Activated T-helper 2 cell treated with anti-CD3 and anti-CD28 coated beads, Interferon-gamma antibody, Interleukin-2, Interleukin-4, amounts not matched to agents 10 μg/mL and 5 μg/mL and 100 μg/mL, durations not matched to agents 14 hours and 24 hours and 36 hours (primary cell): ENCODE measurements at regions not wholly inside any gene's neighbourhood (a gene's known extent, or its start where the extent isn't known, plus 50 kb on each side); places are given as distances from the start of the nearest gene placed in this dataset.

Experiments
- DNase-seq: peaks from one replicate; pipeline ENCODE4 v3.0.0; 2021; ENCODE audit warnings: low spot score
- H3K27ac Mint-ChIP-seq: one replicate; pipeline ENCODE4 v1.8.0; 2021; ENCODE audit warnings: mixed read lengths
- H3K27me3 Mint-ChIP-seq: one replicate; pipeline ENCODE4 v1.8.0; 2021; ENCODE audit warnings: low read depth, mixed read lengths
- H3K36me3 Mint-ChIP-seq: one replicate; pipeline ENCODE4 v1.8.0; 2021; ENCODE audit warnings: low read depth, mixed read lengths
- H3K4me1 Mint-ChIP-seq: one replicate; pipeline ENCODE4 v1.8.0; 2021; ENCODE audit warnings: low read depth, mixed read lengths
- H3K4me3 Mint-ChIP-seq: one replicate; pipeline ENCODE4 v1.8.0; 2021; ENCODE audit warnings: low read depth, mild to moderate bottlenecking, moderate library complexity, mixed read lengths
- H3K9me3 Mint-ChIP-seq: one replicate; pipeline ENCODE4 v1.8.0; 2021; ENCODE audit warnings: mixed read lengths
- intact Hi-C: fragments of 100-400 bp; cut with micrococcal nuclease; formaldehyde crosslinking; loops from one replicate; pipeline ENCODE4 v1.15.1; 2023

GRCh38 chr5:117812861-117813260, 1175.5 kb downstream of the DTWD2 start:
- Mint-ChIP-seq H3K36me3 (no peaks in the 10 kb centered on the region), H3K9me3 (peaks cover 17% of the 10 kb centered on the region), H3K27me3 (no peaks in the 10 kb centered on the region), H3K4me1 (no peaks in the 10 kb centered on the region), H3K4me3 (no peak overlapping the region), H3K27ac (no peak overlapping the region)
- intact Hi-C loops = no loop called here
- no peak for DNase-seq

GRCh38 chr5:117809251-117809650, 1179.1 kb downstream of the DTWD2 start:
- Mint-ChIP-seq H3K27me3 (no peaks in the 10 kb centered on the region), H3K4me1 (no peaks in the 10 kb centered on the region), H3K27ac (no peak overlapping the region), H3K4me3 (no peak overlapping the region), H3K36me3 (no peaks in the 10 kb centered on the region), H3K9me3 (peaks cover 17% of the 10 kb centered on the region)
- no peak for DNase-seq
- intact Hi-C loops = no loop called here

DNA sequence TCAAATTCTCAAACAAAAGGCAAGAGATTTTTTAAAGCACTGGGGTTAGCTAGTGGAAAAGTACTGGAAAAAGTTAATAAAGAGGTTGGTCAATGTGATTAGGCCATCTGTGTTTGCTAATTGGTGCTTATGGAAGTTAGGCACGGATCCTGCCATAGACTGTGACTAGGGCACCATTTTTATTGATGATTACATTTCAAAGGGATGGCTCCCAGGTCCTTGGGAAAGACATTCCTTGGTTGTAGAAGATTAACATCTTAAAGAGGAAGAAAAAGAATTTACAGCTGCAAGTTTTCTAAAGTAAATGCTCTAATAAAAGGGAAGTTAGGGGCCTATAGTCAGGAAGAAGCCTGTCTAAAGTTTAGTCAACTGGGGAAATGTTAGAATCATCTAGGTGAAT, 1183.3 kb downstream of the DTWD2 start:
- peaks cover 13% of the 10 kb centered on the region for H3K9me3 Mint-ChIP-seq
- no peak for DNase-seq
- H3K4me3 Mint-ChIP-seq = no peak overlapping the region
- no peak overlapping the region for H3K27ac Mint-ChIP-seq
- no peaks in the 10 kb centered on the region for H3K27me3 Mint-ChIP-seq
- H3K36me3 Mint-ChIP-seq = no peaks in the 10 kb centered on the region
- no peaks in the 10 kb centered on the region for H3K4me1 Mint-ChIP-seq
- intact Hi-C loops = no loop called here

DNA sequence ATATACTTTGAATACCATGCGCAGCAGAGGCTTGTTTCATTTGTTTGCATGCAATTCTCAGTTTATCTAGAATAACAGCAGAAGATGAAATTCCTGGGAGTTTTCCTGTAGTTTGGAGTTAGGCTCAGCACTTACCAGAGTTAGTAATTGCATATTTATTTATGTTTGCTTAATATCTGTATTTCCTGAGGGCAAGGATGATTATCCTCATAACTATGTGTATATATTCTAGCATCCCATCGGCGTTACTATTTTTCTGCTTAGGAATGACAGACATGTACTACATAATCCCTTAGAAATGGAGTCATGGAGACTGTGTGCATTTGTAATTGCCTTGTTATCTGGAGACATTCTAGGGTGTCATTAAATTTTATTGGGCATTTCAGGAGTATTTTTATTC, 1184.8 kb downstream of the DTWD2 start:
- H3K4me1 Mint-ChIP-seq = no peaks in the 10 kb centered on the region
- intact Hi-C loops = no loop called here
- H3K27me3 Mint-ChIP-seq = no peaks in the 10 kb centered on the region
- H3K27ac Mint-ChIP-seq = no peak overlapping the region
- DNase-seq = no peak
- H3K9me3 Mint-ChIP-seq = peaks cover 4% of the 10 kb centered on the region
- no peak overlapping the region for H3K4me3 Mint-ChIP-seq
- no peaks in the 10 kb centered on the region for H3K36me3 Mint-ChIP-seq

DNA sequence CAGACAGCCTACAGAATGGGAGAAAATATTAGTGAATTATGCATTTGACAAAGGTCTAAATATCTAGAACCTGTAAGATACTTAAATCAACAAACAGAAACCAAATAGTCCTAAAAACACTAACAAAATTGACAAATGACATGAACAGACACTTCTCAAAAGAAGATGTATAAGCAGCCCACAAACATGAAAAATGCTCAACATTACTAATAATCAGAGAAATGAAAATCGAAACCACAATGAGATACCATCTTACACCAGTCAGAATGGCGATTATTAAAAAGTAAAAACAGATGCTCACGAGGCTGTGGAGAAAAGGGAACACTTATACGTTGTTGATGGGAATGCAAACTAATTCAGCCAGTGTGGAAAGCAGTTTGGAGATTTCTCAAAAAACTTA, 1186.8 kb downstream of the DTWD2 start:
- Mint-ChIP-seq H3K27ac (no peak overlapping the region), H3K9me3 (peaks cover 3% of the 10 kb centered on the region)
- intact Hi-C loops = no loop called here

DNA sequence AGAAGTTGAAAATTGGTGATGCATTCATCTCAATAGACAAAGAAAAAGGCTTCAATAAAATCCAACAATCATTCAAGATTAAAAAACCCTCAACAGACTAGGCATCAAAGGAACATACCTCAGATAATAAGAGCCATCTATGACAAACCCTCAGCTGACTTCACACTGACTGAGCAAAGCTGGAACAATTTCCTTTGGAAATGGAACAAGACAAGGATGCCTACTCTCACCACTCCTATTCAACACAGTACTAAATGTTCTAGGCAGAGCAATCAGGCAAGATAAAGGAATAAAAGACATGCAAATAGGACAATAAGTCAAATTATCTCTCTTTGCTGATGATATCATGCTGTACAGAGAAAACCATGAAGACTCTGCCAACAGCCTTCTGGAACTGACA, 1188.1 kb downstream of the DTWD2 start:
- Mint-ChIP-seq H3K4me3 (no peak overlapping the region), H3K27ac (no peak overlapping the region), H3K27me3 (no peaks in the 10 kb centered on the region), H3K4me1 (no peaks in the 10 kb centered on the region), H3K9me3 (no peaks in the 10 kb centered on the region), H3K36me3 (no peaks in the 10 kb centered on the region)
- no peak for DNase-seq
- intact Hi-C loops = no loop called here

More for the DNA sequence above, 1186.8 kb downstream of the DTWD2 start:
- Mint-ChIP-seq H3K36me3 (no peaks in the 10 kb centered on the region), H3K4me3 (no peak overlapping the region), H3K27me3 (no peaks in the 10 kb centered on the region), H3K4me1 (no peaks in the 10 kb centered on the region)
- no peak for DNase-seq

DNA sequence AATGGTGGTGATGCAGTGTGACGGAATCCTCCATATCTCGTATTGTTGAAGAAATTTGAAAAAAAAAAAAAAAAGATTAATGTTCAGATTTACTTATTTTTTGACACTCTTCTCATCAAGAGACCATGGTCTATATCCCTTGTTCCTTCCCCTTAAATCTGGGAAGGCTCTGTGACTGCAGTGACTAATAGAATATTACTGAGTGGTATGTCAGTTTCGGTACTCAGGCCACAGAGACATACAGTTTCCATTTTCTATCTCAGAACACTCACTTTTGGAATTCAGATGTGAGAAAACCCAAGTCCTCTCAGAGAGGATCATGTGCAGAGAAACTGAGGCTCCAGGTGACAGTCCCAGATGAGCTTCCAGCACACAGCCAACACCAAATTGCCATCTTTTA, 1193.5 kb downstream of the DTWD2 start:
- intact Hi-C loops = no loop called here

DNA sequence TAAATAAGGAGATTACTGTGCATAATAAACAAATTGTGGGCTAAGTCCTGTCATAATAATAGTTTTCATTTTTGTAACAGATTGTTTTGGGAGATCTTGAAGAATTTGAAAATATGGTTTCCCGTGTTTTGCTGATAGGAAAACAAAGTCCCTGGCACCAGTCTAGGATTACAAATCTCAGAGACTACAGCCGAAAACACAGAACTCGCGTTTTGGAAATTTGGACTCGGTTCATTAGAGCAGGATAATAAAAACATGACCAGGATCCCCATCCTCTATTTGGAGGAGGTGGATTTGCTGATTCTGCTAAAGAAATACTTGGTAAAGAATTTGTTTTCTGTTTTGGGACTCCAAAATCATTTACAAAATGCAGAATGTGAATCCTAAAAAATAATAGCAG, 1194.4 kb downstream of the DTWD2 start:
- H3K27me3 Mint-ChIP-seq = no peaks in the 10 kb centered on the region
- no peak overlapping the region for H3K27ac Mint-ChIP-seq
- no peaks in the 10 kb centered on the region for H3K36me3 Mint-ChIP-seq
- no peak for DNase-seq
- H3K9me3 Mint-ChIP-seq = peaks cover 3% of the 10 kb centered on the region
- H3K4me1 Mint-ChIP-seq = no peaks in the 10 kb centered on the region
- intact Hi-C loops = no loop called here
- no peak overlapping the region for H3K4me3 Mint-ChIP-seq

More for the DNA sequence above, 1193.5 kb downstream of the DTWD2 start:
- no peak for DNase-seq
- H3K27me3 Mint-ChIP-seq = no peaks in the 10 kb centered on the region
- H3K36me3 Mint-ChIP-seq = no peaks in the 10 kb centered on the region
- no peaks in the 10 kb centered on the region for H3K4me1 Mint-ChIP-seq
- no peak overlapping the region for H3K4me3 Mint-ChIP-seq
- H3K9me3 Mint-ChIP-seq = peaks cover 3% of the 10 kb centered on the region
- H3K27ac Mint-ChIP-seq = no peak overlapping the region

DNA sequence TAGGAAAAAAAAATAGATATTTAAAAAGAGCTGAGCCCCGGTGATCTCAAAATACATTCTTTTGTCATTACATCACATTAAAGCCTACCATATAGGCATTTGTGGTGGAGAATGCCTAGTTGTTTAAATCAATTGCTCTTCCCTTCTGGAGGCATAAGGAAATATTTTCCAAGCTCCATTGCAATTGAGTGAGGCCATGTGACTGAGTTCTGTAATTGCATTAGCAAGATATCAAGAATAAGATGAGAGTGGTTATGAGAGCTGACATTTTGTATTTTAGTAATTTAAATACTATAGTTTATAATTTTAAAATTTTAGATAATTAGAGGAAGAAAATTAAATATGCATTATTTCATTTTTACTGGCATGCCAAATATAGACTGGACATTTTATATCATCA, 1195.9 kb downstream of the DTWD2 start:
- H3K27me3 Mint-ChIP-seq = no peaks in the 10 kb centered on the region
- no peaks in the 10 kb centered on the region for H3K36me3 Mint-ChIP-seq
- H3K4me3 Mint-ChIP-seq = no peak overlapping the region
- DNase-seq = no peak
- intact Hi-C loops = no loop called here
- no peaks in the 10 kb centered on the region for H3K4me1 Mint-ChIP-seq
- peaks cover 3% of the 10 kb centered on the region for H3K9me3 Mint-ChIP-seq
- H3K27ac Mint-ChIP-seq = no peak overlapping the region

DNA sequence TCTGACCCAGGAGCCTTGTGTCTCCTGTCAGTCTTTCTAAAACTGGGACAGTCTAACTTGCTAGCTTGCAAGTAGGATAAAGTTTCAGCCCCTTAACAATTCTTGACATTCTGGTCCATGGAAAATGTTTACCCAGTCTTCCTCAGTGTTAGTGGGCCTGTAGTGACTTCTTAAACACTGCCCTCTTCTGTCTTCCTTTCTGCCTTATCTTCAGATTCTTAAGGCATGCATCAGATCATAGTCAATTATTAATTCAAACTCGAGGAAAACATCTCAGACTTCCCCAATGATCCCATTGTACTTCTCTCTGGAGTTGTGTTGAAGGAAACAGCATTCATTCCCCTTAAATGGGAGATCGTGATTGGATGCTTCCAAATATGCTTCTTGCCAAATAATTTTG, 1199.8 kb downstream of the DTWD2 start:
- peaks cover 3% of the 10 kb centered on the region for H3K9me3 Mint-ChIP-seq
- H3K4me3 Mint-ChIP-seq = no peak overlapping the region
- no peak for DNase-seq
- no peaks in the 10 kb centered on the region for H3K36me3 Mint-ChIP-seq
- H3K27ac Mint-ChIP-seq = no peak overlapping the region
- no peaks in the 10 kb centered on the region for H3K4me1 Mint-ChIP-seq
- intact Hi-C loops = no loop called here
- H3K27me3 Mint-ChIP-seq = no peaks in the 10 kb centered on the region

- H3K27me3 Mint-ChIP-seq = no peaks in the 10 kb centered on the region
- DNase-seq = no peak
- intact Hi-C loops = no loop called here
- H3K4me1 Mint-ChIP-seq = no peaks in the 10 kb centered on the region
- H3K27ac Mint-ChIP-seq = no peak overlapping the region
- H3K9me3 Mint-ChIP-seq = peaks cover 11% of the 10 kb centered on the region
- no peaks in the 10 kb centered on the region for H3K36me3 Mint-ChIP-seq
- no peak overlapping the region for H3K4me3 Mint-ChIP-seq
Measured at GRCh38 chr5:117779171-117779570, 1204.5 kb upstream of the SEMA6A start.

DNA sequence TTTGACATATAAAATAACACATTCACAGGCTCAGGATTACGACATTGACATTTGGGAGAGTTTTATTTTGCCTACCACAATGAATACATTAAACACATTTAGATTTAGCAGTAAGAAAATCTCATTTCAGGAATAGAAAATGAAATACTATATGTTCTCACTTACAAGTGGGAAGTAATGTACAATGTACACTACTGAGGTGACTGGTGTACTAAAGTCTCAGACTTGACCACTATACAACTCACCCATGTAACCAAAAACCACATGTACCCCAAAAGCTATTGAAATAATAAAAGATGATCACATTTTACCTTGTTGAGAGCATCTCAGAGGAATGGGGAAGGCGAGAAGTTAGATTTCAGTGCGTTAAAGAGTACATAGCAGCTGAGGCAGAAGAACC, 1202.4 kb upstream of the SEMA6A start:
- H3K27ac Mint-ChIP-seq = no peak overlapping the region
- no peaks in the 10 kb centered on the region for H3K4me1 Mint-ChIP-seq
- H3K9me3 Mint-ChIP-seq = peaks cover 14% of the 10 kb centered on the region
- H3K27me3 Mint-ChIP-seq = no peaks in the 10 kb centered on the region
- H3K4me3 Mint-ChIP-seq = no peak overlapping the region
- DNase-seq = no peak
- intact Hi-C loops = no loop called here
- H3K36me3 Mint-ChIP-seq = no peaks in the 10 kb centered on the region

GRCh38 chr5:117769877-117770276, 1195.3 kb upstream of the SEMA6A start:
- H3K4me1 Mint-ChIP-seq = no peaks in the 10 kb centered on the region
- peaks cover 31% of the 10 kb centered on the region for H3K9me3 Mint-ChIP-seq
- intact Hi-C loops = no loop called here
- H3K36me3 Mint-ChIP-seq = no peaks in the 10 kb centered on the region
- H3K27me3 Mint-ChIP-seq = no peaks in the 10 kb centered on the region
- H3K4me3 Mint-ChIP-seq = no peak overlapping the region
- no peak overlapping the region for H3K27ac Mint-ChIP-seq
- DNase-seq = no peak

GRCh38 chr5:117763271-117763670, 1188.6 kb upstream of the SEMA6A start:
- no peak for DNase-seq
- intact Hi-C loops = no loop called here
- Mint-ChIP-seq H3K27me3 (no peaks in the 10 kb centered on the region), H3K4me3 (no peak overlapping the region), H3K4me1 (no peaks in the 10 kb centered on the region), H3K9me3 (peaks cover 1% of the 10 kb centered on the region), H3K27ac (no peak overlapping the region), H3K36me3 (no peaks in the 10 kb centered on the region)
